HG03103 (cell line): ENCODE measurements at regions not wholly inside any gene's neighbourhood (a gene's known extent, or its start where the extent isn't known, plus 50 kb on each side); places are given as distances from the start of the nearest gene placed in this dataset.
"Not testable (repeated sequence)": the region's sequence is repeated elsewhere in the genome, so short reads cannot be mapped to it uniquely, and the experiment has no call there.

Experiments used
- ATAC-seq: cut with Tn5 transposase; IDR thresholded peaks from one replicate; pipeline ENCODE4 v1.9.1; 2021; ENCODE audit warnings: low read depth; ENCODE audit not compliant: unreplicated experiment

DNA sequence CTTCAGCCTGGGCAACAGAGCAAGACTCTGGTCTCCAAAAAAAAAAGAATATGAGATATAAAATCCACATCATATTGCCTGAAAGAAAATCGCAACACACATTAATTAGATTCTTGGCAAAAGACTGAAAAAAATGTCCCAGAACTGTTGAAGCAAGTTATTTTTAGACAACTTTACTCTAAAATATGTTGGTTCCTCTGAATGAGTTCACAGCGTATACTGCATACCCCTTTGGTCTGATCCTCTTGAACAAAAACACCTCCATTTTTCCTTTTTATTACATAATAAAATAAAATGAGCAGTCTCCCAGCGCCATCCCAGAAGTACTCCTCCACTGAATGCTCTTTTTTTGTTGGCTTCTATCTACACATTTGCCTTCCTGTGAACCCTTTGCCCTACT, 126.0 kb upstream of the TMEM170B start:
- no peak for ATAC-seq

DNA sequence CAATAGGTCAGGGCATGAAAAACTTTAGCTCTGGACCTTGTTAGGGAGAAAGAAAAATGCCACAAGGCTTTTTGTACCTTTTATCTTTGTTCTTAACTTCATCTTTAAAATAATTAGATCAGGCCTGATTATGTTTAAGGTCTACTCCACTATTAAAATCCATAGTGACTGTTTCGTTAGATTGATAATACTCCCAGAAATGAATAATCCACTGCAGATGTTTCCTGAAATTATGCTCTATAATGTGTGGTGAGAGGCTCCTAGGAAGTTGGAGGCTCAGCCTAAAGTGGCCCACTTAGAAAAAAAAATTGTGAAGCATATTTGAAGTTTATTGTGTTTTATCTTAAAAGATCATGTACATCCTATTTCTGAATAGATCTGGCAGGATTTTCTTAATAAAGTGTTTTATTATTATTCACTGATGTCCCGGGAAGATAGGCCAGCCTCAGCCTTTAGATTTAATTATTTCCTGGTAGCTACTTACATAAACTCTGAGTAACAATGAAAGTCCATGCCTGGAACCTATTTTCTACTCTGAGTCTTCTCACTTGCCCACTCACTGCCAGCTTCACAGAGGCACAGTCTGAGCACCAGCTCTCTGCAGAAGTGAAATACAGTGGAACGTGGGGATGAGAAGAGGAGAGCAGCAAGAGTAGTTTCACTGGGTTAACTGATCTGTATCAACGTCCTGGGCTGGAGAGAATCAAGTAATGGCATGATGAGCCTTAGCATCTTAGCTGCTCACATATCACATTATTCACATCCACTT, 126.8 kb upstream of the TMEM170B start:
- no peak for ATAC-seq

DNA sequence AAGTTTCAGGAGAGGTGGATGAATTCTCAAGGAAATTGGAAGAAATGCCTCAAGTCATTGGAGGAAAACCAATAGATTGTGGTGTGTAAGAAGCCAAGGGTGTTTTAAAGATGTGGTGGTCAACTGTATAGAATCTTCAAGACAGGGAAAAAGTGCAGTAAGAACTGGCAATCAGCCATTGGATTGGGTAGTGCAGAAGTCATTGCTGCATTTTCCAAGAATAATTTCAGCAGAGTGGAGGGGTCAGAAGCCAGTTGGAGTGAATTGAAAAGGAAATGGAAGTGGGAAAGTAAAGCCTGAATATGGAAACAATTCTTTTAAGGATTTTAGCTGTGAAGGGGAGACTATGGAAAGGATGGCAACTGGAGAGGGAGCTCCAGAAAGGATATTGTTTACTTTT, 128.2 kb upstream of the TMEM170B start:
- ATAC-seq = no peak

DNA sequence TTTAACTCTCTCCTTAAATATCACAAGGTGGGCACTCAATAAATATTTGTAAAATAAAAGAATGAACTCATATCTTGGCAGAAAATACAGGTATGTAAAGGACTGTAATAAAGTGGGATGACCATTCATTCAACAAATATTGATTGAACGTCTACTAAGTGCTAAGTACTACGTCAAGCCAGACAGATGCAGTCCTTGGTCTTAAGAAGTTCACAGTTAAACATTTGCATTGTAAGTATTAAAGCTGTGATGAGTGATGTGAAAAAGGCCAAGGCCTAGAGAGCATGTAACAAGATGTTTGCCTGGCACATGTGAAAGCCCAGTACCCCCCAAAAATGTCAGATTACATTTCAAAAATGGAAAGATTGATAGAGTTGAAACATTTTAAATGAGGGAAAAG, 130.1 kb upstream of the TMEM170B start:
- no peak for ATAC-seq

DNA sequence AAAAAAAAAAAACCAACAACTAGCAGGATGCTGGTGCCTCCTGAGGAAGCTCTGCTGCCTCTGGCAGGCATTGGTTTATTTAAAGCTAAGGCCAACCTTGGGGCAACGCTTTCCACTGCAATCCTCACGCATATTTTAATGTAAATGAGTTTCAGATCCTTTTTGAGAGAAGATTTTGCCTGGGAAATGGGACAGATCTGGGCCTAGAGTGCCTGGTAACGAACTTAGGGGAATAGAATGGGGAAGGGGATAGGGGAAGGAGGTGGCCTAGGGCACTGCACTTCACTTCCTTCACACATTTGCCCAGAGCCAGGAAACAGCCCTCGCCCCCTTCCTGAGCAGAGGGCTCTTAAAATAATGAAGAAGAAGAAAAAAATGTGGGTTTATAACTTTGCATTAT, 132.7 kb upstream of the TMEM170B start:
- ATAC-seq = no peak

DNA sequence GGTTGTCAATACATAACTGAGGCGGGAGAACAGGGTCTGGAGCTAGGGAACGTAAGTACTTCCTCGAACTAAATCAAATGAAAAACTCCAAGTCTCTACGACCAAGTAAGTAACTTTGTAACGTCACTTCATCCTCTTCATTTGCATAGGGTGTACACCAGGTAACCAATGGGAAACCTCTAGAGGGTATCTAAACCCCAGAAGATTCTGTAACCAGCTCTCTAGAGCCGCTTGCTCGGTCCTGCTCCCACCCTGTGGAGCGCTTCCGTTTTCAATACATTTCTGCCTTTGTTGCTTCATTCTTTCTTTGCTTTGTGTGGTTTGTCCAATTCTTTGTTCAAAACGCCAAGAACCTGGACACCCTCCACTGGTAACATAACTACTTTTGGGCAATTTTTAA, 133.5 kb upstream of the TMEM170B start:
- ATAC-seq = no peak

DNA sequence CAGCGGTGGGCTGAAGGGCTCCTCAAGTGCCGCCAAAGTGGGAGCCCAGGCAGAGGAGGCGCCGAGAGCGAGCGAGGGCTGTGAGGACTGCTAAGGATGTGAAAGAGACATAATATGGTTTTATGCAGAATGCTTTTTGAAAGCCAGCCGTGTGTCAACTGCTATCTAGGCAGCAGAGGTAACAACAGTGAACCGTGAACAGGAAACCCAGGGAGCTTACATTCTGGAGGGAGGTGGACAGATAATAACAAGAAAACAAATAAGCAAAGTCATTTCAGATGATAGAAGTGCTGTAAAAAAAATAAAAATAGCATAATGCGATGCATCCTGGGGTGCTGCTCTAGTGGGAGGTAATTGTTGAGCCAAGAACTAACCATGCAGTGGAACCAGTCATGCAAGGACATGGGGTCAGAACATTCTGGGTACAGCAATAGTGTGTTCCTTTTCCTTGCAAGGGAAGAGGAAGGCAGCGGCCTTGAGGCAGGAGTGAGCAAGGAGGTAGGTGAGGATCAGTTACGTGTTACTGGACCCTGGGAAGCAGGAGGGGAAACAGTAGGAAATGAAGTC, 134.4 kb upstream of the TMEM170B start:
- no peak for ATAC-seq

DNA sequence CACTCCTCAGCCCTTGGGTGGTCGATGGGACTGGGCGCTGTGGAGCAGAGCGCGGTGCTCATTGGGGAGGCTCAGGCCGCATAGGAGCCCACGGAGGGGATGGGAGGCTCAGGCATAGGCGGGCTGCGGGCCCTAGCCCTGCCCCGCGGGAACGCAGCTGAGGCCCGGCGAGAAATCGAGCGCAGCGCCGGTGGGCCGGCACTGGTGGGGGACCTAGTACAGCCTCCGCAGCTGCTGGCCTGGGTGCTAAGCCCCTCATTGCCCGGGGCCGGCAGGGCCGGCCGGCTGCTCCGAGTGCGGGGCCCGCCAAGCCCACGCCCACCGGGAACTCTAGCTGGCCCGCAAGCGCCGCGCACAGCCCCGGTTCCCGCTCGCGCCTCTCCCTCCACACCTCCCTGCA, 135.0 kb upstream of the TMEM170B start:
- not testable (repeated sequence) for ATAC-seq

DNA sequence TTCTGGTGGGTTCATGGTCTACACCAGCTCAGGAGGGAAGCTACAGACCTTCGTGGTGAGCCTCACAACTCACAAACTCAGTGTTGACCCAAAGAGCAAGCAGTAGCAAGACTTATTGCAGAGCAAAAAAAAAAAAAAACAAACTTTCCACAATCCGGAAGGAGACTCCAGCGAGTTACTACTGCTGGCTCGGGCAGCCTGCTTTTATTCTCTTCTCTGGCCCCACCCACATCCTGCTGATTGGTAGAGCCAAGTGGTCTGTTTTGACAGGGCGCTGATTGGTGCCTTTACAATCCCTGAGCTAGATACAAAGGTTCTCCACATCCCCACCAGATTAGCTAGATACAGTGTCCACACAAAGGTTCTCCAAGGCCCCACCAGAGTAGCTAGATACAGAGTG, 135.6 kb upstream of the TMEM170B start:
- ATAC-seq = not testable (repeated sequence)

DNA sequence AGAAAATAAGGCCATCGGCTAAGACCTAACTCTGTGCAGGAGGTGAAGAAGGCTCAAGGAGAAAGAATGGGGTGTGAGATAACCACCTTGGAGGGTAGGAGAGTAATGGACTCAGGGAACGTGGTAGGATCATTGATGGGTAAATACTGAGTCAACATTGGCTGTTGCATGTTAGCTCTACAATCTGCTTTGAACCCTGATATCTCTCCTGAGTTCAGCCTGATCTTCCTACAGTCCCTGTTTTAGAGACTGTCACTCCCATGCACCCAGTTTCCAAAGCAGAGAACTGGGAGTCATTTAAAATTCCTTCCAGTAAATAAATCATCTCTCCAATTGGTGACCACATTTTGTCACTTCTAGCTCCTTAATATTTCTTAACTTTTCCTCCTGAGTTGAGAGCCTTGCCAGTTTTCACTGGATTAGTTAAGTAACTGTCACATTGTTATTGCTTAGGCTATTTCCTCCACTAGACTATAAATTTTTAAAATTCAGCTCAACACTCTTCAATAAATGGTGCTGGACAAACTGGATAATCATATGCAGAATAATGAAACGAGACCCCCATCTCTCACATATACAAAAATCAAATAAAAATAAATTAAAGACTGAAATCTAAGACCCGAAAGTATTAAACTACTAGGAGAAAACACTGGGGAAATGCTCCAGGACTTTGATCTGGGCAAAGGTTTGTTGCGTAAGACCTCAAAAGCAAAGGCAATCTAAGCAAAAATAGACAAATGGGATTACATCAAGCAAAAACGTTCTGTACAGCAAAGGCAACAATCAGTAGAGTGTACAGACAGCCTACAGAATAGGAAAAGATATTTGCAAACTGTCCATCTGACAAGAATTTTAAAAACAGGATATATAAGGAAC, 138.9 kb upstream of the TMEM170B start:
- ATAC-seq = no peak

DNA sequence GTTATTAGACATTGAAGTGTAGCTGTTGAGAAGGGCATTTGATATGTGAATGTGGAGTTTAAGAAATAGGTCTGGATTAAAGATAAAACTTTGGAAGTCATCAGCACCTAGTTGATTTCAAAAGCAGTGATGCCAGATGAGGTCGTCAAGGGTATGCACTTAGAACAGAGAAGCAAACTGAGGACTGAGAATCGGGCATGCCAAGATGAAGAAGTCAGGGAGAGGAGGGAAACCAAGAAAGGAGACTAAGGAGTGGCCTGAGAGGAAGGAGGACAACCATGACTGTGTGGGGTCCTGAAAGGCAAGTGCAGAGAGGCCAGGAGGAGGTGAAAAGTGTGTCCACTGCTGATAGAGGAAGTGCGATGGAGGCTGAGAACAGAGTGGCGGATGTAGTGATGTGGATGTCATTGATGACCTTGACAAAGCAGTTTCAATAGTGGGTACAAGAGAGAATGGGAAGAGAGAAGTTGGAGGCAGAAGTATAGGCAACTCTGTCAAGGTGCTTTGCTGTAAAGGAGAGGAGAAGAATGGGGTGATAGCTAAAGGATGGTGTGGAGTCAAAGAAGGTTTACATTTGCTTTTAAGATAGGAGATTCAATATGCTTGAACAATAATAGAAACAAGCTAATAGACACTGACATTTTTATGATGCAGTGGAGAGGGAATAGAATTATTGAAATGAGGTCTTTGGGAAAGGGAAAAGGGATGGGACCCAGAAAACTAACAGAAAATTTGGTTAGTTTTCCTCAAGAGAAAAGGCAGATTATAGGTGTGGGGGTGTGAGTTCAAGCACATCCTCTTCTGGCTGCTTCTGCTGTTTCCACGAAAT, 139.7 kb upstream of the TMEM170B start:
- no peak for ATAC-seq

DNA sequence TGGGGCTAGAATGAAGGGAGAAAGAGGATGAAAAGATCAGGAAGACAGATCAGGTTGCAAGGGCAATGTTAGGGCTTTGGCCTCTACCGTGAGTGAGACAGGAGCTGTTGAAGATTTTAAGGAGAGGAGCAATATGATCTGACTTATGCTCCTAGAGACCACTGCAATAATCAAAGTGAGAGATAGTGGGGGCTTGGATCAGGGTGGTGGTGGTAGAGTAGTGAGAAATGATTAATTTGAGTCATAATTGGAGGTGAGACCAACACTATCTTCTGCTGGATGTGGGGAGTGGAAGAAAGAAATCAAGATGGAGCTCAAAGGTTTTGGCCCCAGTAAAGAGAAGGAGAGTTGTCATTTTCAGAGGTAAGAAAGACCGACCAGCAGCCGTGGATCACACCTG, 140.7 kb upstream of the TMEM170B start:
- ATAC-seq = no peak

DNA sequence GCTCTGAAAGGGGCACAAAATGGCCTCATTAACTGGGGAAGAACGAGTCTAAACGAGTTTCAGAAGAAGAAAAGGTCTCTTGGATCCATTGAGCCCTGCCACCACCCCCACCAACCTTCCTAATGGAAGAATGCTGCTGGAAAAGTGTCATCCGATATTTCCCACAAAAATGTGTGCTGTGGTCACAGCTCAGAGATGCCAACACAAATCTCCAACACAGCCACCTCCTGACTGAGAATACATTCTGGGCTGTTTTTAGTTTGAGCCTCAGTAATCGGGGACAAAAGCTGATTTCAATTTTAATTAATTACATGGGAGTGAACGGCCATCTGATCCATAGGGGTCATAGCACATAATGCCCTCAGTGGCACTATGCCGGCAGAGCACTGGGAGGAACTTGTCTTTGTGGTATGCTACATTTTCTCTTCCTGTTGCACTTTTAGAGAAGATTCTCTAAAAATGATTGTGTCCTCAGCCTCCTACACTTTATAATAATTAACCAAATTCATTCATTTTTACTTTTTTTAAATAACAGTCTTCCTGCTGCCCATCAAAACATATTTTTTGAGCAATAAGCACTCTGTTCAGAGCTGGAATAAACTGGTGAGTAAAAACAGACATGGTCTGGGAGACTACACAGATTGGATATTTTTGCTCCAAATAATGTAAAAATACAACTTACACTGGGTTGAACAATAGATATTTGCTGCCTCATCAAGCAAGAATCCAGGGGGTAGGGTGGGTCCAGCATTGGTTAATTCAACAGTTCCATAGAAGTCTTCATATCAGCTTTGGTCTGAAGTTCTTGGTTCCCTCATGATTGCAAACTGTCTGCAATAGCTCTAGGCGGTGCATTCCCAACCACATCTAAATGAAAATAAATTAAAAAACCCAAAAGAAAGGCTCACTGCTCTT, 143.6 kb upstream of the TMEM170B start:
- no peak for ATAC-seq

DNA sequence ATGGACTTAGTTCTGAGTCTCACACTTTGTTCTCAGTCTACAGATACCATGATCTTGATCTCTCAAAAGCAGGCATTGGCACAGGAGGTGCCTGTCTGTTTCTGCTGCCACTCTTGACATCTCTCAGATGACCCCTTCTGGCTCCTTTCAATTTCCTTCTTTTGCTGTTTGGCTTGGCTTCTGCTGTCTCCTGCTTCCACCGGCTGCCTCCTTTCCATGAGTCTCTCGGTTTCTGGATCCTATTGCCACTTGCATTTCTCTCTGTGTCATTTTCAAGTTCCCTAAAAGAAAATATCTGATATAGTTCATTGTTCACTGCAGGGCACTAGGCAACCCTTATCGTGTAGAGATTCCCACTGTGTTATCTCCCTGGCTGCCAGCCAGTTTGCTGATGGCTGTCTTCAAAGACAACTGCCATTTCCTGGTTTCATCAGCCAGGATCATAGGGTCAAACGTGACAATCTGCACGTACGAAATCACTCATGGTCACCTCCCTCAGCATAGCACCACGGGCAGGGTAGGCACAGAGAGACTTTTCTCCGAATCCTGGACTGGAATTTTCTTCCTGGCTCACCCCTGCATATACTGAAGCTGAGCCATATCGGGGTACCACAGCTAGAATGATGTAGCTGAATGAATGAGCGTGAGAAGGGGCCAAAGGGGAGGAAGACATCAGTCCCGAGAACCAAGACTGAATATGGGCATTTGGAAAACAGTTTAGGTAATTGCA, 144.6 kb upstream of the TMEM170B start:
- no peak for ATAC-seq

DNA sequence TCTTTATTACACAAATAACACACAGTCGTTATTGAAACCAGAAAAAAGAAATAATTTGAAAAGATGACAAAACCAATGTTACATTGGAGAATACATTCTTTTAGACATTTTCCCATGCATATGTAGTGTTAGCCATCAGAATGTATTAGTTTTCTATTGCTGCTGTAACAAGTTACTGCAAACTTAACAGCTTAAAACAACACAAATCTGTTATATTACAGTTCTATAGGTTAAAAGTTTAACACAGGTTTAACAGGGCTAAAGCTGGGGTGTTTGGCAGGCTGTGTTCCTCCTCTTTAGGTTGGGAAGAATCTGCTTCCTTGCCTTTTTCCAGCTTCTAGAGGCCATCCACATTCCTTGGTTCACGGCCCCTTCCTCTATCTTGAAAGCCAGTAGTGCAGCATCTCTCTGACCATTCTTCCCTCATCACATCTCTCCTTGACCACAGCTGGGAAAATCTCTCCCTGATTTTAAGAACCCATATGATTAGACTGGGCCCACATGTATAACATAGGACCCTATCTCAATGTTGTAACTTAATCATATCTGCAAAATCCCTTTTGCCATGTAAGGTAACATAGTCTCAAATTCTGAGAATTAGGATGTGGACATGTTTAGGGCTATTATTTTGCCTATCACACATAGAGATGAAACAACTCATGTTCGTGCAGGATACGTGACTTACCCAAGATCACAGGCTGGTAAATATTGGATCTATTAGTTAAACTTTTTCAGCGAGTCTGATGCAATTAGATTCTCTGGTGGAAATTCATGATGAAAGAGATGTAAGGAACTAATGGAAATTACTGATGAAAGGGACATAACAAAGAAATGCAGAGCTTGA, 145.4 kb upstream of the TMEM170B start:
- no peak for ATAC-seq

DNA sequence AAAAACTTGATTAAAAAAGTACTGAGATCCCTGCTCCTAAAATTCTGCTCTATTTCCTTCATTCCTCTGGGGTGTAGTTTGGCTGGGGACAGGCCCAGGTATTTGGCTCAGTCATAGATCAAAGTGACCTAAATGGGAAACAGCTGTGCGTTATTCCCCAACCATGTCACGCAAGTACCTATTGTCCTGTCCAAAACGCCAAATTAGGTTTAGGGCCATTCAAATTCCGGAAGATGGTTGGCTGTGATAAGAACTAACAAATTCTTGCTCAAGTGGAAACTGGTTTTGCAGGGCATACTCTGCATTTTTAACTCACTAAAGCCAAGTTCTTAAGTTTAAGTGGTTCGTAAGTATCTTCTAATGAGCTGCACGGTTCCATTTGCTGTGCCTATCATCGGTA, 147.6 kb upstream of the TMEM170B start:
- no peak for ATAC-seq

DNA sequence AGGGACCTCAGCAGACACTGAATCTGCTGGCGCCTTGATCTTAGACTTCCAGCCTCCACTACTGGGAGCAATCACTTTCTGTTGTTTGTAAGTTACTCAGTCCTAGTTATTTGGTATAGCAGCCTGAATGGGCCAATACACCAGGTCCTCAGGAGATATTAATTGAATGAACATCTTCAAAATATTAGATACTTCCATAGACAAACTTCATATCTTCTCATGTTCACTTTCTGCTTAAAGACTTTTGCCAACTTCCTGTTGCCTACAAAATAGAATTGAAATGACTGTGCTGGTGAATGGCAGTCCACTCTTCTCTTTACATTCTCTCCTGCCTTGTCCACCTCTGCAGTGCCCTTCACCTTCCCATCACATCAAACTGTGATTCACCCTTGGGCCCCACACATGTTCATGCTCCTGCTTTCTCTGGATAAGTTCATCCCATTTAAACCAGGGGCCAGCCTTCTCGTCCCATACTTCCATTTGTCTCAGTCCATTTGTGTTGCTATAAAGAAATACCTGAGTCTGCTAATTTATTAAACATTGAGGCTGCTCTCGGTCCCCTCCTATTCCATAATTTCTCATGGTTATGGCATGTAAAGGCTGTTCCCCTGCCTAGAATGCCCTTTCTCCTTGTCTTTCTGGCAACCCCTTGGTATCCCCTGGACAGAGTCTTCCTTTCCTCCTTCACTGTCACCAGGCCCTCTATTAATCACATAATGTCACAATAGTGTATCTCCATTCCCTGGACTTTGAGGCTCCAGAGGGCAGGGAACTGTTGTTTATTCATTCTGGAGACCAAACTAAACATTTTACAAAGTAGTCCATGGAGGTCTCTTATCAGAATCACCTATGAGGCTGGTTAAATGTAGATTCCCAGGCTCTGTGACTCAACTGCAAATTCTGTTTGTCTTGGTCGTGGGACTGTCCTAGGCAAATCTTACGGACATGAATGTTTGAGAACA, 148.3 kb upstream of the TMEM170B start:
- no peak for ATAC-seq
